Activated naive CD4-positive, alpha-beta T cell treated with anti-CD3 and anti-CD28 coated beads for 36 hours (primary cell): ENCODE measurements at regions not wholly inside any gene's neighbourhood (a gene's known extent, or its start where the extent isn't known, plus 50 kb on each side); places are given as distances from the start of the nearest gene placed in this dataset.

Source experiments
- CTCF ChIA-PET: fragments of 350-600 bp; sonication (Branson Sonifier 250); formaldehyde crosslinking; loops from one replicate; lab custom pipeline; 2021; ENCODE audit warnings: antibody characterized with exemption; lab: Charles Lee
- DNase-seq: peaks from one replicate; pipeline ENCODE4 v3.0.0-alpha.2; 2020
- H3K27ac Mint-ChIP-seq: one replicate; pipeline ENCODE4 v1.8.0; 2021; ENCODE audit warnings: mild to moderate bottlenecking, mixed read lengths
- H3K27me3 Mint-ChIP-seq: one replicate; pipeline ENCODE4 v1.8.0; 2021; ENCODE audit warnings: low read depth, mixed read lengths
- H3K36me3 Mint-ChIP-seq: one replicate; pipeline ENCODE4 v1.8.0; 2021; ENCODE audit warnings: low read depth, mixed read lengths
- H3K4me1 Mint-ChIP-seq: one replicate; pipeline ENCODE4 v1.8.0; 2021; ENCODE audit warnings: low read depth, mixed read lengths
- H3K4me3 Mint-ChIP-seq: one replicate; pipeline ENCODE4 v1.8.0; 2021; ENCODE audit warnings: mild to moderate bottlenecking, moderate library complexity, mixed read lengths
- H3K9me3 Mint-ChIP-seq: one replicate; pipeline ENCODE4 v1.8.0; 2021; ENCODE audit warnings: mixed read lengths
- intact Hi-C: fragments of 100-400 bp; cut with micrococcal nuclease; formaldehyde crosslinking; loops from one replicate; pipeline ENCODE4 v1.15.1; 2023

GRCh38 chr1:50292276-50292675 is 131.0 kb downstream of the DMRTA2 start:
- no peak overlapping the region for H3K27ac Mint-ChIP-seq
- intact Hi-C loops = no loop called here
- H3K36me3 Mint-ChIP-seq = no peaks in the 10 kb centered on the region
- H3K4me1 Mint-ChIP-seq = no peaks in the 10 kb centered on the region
- CTCF ChIA-PET = no interaction called here
- H3K9me3 Mint-ChIP-seq = peaks cover 4% of the 10 kb centered on the region
- H3K27me3 Mint-ChIP-seq = peaks cover 14% of the 10 kb centered on the region
- no peak for DNase-seq
- H3K4me3 Mint-ChIP-seq = no peak overlapping the region

- H3K27me3 Mint-ChIP-seq = peaks cover 17% of the 10 kb centered on the region
- no peak overlapping the region for H3K27ac Mint-ChIP-seq
- DNase-seq = no peak
- peaks cover 1% of the 10 kb centered on the region for H3K9me3 Mint-ChIP-seq
- H3K4me3 Mint-ChIP-seq = no peak overlapping the region
- H3K36me3 Mint-ChIP-seq = no peaks in the 10 kb centered on the region
- intact Hi-C loops = no loop called here
- CTCF ChIA-PET = no interaction called here
- no peaks in the 10 kb centered on the region for H3K4me1 Mint-ChIP-seq
Measured at GRCh38 chr1:50289495-50289894, 133.7 kb downstream of the DMRTA2 start.

- intact Hi-C loops = no loop called here
- no peaks in the 10 kb centered on the region for H3K4me1 Mint-ChIP-seq
- CTCF ChIA-PET = no interaction called here
- peaks cover 22% of the 10 kb centered on the region for H3K27me3 Mint-ChIP-seq
- DNase-seq = no peak
- no peaks in the 10 kb centered on the region for H3K9me3 Mint-ChIP-seq
- no peak overlapping the region for H3K4me3 Mint-ChIP-seq
- H3K36me3 Mint-ChIP-seq = no peaks in the 10 kb centered on the region
- no peak overlapping the region for H3K27ac Mint-ChIP-seq
Measured at GRCh38 chr1:50285994-50286393, 137.2 kb downstream of the DMRTA2 start.

GRCh38 chr1:50279622-50280330 is 143.5 kb downstream of the DMRTA2 start:
- intact Hi-C loops = no loop called here
- no peak overlapping the region for H3K27ac Mint-ChIP-seq
- H3K9me3 Mint-ChIP-seq = no peaks in the 10 kb centered on the region
- peak; percentile 25 for DNase-seq
- peaks cover 24% of the 10 kb centered on the region for H3K27me3 Mint-ChIP-seq
- no peaks in the 10 kb centered on the region for H3K4me1 Mint-ChIP-seq
- no peak overlapping the region for H3K4me3 Mint-ChIP-seq
- CTCF ChIA-PET = no interaction called here
- no peaks in the 10 kb centered on the region for H3K36me3 Mint-ChIP-seq

GRCh38 chr1:50278961-50279360 is 144.3 kb downstream of the DMRTA2 start:
- intact Hi-C loops = no loop called here
- Mint-ChIP-seq H3K4me1 (no peaks in the 10 kb centered on the region), H3K9me3 (no peaks in the 10 kb centered on the region), H3K4me3 (no peak overlapping the region), H3K27ac (no peak overlapping the region), H3K36me3 (no peaks in the 10 kb centered on the region), H3K27me3 (peaks cover 26% of the 10 kb centered on the region)
- CTCF ChIA-PET = no interaction called here
- DNase-seq = no peak

- Mint-ChIP-seq H3K27me3 (peaks cover 28% of the 10 kb centered on the region), H3K4me1 (no peaks in the 10 kb centered on the region), H3K36me3 (no peaks in the 10 kb centered on the region), H3K27ac (no peak overlapping the region), H3K9me3 (no peaks in the 10 kb centered on the region), H3K4me3 (no peak overlapping the region)
- intact Hi-C loops = no loop called here
- no peak for DNase-seq
- CTCF ChIA-PET = no interaction called here
Measured at GRCh38 chr1:50278410-50278809, 144.8 kb downstream of the DMRTA2 start.

- no peaks in the 10 kb centered on the region for H3K9me3 Mint-ChIP-seq
- H3K27ac Mint-ChIP-seq = no peak overlapping the region
- H3K4me1 Mint-ChIP-seq = no peaks in the 10 kb centered on the region
- intact Hi-C loops = no loop called here
- CTCF ChIA-PET = interaction anchor here (0.5 kb wide), 1 partner anchor 68 kb away, joined by 3 read pairs; no protein-coding TSS in a partner anchor
- H3K36me3 Mint-ChIP-seq = no peaks in the 10 kb centered on the region
- peaks cover 27% of the 10 kb centered on the region for H3K27me3 Mint-ChIP-seq
- no peak for DNase-seq
- no peak overlapping the region for H3K4me3 Mint-ChIP-seq
Measured at GRCh38 chr1:50275566-50275965, 147.7 kb downstream of the DMRTA2 start.

GRCh38 chr1:50272912-50273311 is 150.3 kb downstream of the DMRTA2 start:
- DNase-seq = no peak
- no peaks in the 10 kb centered on the region for H3K36me3 Mint-ChIP-seq
- no peak overlapping the region for H3K27ac Mint-ChIP-seq
- H3K9me3 Mint-ChIP-seq = no peaks in the 10 kb centered on the region
- H3K27me3 Mint-ChIP-seq = peaks cover 20% of the 10 kb centered on the region
- H3K4me3 Mint-ChIP-seq = no peak overlapping the region
- CTCF ChIA-PET = interaction anchor here (1.0 kb wide), 1 partner anchor 35 kb away, joined by 3 read pairs; no protein-coding TSS in a partner anchor
- no peaks in the 10 kb centered on the region for H3K4me1 Mint-ChIP-seq
- intact Hi-C loops = no loop called here

GRCh38 chr1:50271968-50272578 is 151.2 kb downstream of the DMRTA2 start:
- Mint-ChIP-seq H3K36me3 (no peaks in the 10 kb centered on the region), H3K4me1 (no peaks in the 10 kb centered on the region), H3K27ac (no peak overlapping the region), H3K9me3 (no peaks in the 10 kb centered on the region), H3K27me3 (peaks cover 17% of the 10 kb centered on the region), H3K4me3 (no peak overlapping the region)
- intact Hi-C loops = no loop called here
- peak; percentile 40 for DNase-seq
- CTCF ChIA-PET = interaction anchor here (0.6 to 0.8 kb wide), 3 partner anchors 13 to 248 kb away, joined by 3 read pairs; no protein-coding TSS in a partner anchor

GRCh38 chr1:50271337-50271736 is 151.9 kb downstream of the DMRTA2 start:
- intact Hi-C loops = no loop called here
- no peak for DNase-seq
- H3K36me3 Mint-ChIP-seq = no peaks in the 10 kb centered on the region
- H3K27me3 Mint-ChIP-seq = peaks cover 17% of the 10 kb centered on the region
- CTCF ChIA-PET = interaction anchor here (0.6 to 0.8 kb wide), 3 partner anchors 12 to 247 kb away, joined by 3 read pairs; no protein-coding TSS in a partner anchor
- no peak overlapping the region for H3K27ac Mint-ChIP-seq
- no peaks in the 10 kb centered on the region for H3K4me1 Mint-ChIP-seq
- no peaks in the 10 kb centered on the region for H3K9me3 Mint-ChIP-seq
- no peak overlapping the region for H3K4me3 Mint-ChIP-seq

GRCh38 chr1:50270926-50271325 is 152.3 kb downstream of the DMRTA2 start:
- H3K36me3 Mint-ChIP-seq = no peaks in the 10 kb centered on the region

GRCh38 chr1:50268049-50268448 is 155.2 kb downstream of the DMRTA2 start:
- Mint-ChIP-seq H3K4me1 (no peaks in the 10 kb centered on the region), H3K4me3 (no peak overlapping the region), H3K9me3 (no peaks in the 10 kb centered on the region), H3K36me3 (no peaks in the 10 kb centered on the region), H3K27ac (no peak overlapping the region), H3K27me3 (peaks cover 8% of the 10 kb centered on the region)
- peak; percentile 20 for DNase-seq
- intact Hi-C loops = loop anchor here (2.0 kb wide), 1 partner anchor 41 kb away; no protein-coding TSS in a partner anchor
- CTCF ChIA-PET = no interaction called here

More at GRCh38 chr1:50270926-50271325, 152.3 kb downstream of the DMRTA2 start:
- no peak for DNase-seq
- Mint-ChIP-seq H3K9me3 (no peaks in the 10 kb centered on the region), H3K4me1 (no peaks in the 10 kb centered on the region), H3K27ac (no peak overlapping the region), H3K4me3 (no peak overlapping the region), H3K27me3 (peaks cover 13% of the 10 kb centered on the region)
- CTCF ChIA-PET = no interaction called here
- intact Hi-C loops = no loop called here

GRCh38 chr1:50266509-50266908 is 156.7 kb downstream of the DMRTA2 start:
- intact Hi-C loops = no loop called here
- H3K27ac Mint-ChIP-seq = no peak overlapping the region
- CTCF ChIA-PET = interaction anchor here (0.5 to 0.6 kb wide), 2 partner anchors 161 to 755 kb away, joined by 4 to 5 read pairs; no protein-coding TSS in a partner anchor
- no peaks in the 10 kb centered on the region for H3K9me3 Mint-ChIP-seq
- peaks cover 4% of the 10 kb centered on the region for H3K27me3 Mint-ChIP-seq
- no peaks in the 10 kb centered on the region for H3K4me1 Mint-ChIP-seq
- H3K36me3 Mint-ChIP-seq = no peaks in the 10 kb centered on the region
- no peak overlapping the region for H3K4me3 Mint-ChIP-seq
- DNase-seq = no peak
